Urothelium cell line (cell line): ENCODE measurements at regions not wholly inside any gene's neighbourhood (a gene's known extent, or its start where the extent isn't known, plus 50 kb on each side); places are given as distances from the start of the nearest gene placed in this dataset.

Experiments
- DNase-seq: peaks from one replicate; pipeline ENCODE4 v3.0.0; 2011; ENCODE audit warnings: low spot score, mixed read lengths
- FAIRE-seq: peaks from 2 replicates; lab custom pipeline; 2011; peaks lifted over from hg19 to GRCh38; lab: Jason Lieb, UNC

- no peak for FAIRE-seq
- no peak for DNase-seq
Measured at GRCh38 chr2:30338475-30338874, 107.1 kb downstream of the LBH start.

- no peak for FAIRE-seq
- no peak for DNase-seq
Measured at GRCh38 chr2:30339071-30339470, 107.7 kb downstream of the LBH start.

- DNase-seq, result no peak
- FAIRE-seq, result no peak
Measured at GRCh38 chr2:30341500-30342267, 105.4 kb upstream of the LCLAT1 start.

GRCh38 chr2:30346471-30347169 lies 100.4 kb upstream of the LCLAT1 start:
- DNase-seq, result no peak
- FAIRE-seq, result no peak

GRCh38 chr2:30348825-30349224 lies 98.2 kb upstream of the LCLAT1 start:
- FAIRE-seq, result peak; percentile 53
- DNase-seq, result no peak

- DNase-seq, result no peak
- peak; percentile 53 for FAIRE-seq
Measured at GRCh38 chr2:30349691-30350090, 97.4 kb upstream of the LCLAT1 start.

- FAIRE-seq (no peak), DNase-seq (no peak)
Measured at GRCh38 chr2:30351116-30351515, 95.9 kb upstream of the LCLAT1 start.

- DNase-seq (no peak), FAIRE-seq (no peak)
Measured at GRCh38 chr2:30351949-30352348, 95.1 kb upstream of the LCLAT1 start.

GRCh38 chr2:30354150-30354549 lies 92.9 kb upstream of the LCLAT1 start:
- DNase-seq, result no peak
- no peak for FAIRE-seq

GRCh38 chr2:30354621-30355020 lies 92.4 kb upstream of the LCLAT1 start:
- FAIRE-seq, result no peak

GRCh38 chr2:30355306-30355705 lies 91.7 kb upstream of the LCLAT1 start:
- FAIRE-seq, result no peak
- no peak for DNase-seq

More at GRCh38 chr2:30354621-30355020, 92.4 kb upstream of the LCLAT1 start:
- DNase-seq, result no peak

- DNase-seq, result no peak
- FAIRE-seq, result no peak
Measured at GRCh38 chr2:30356071-30356470, 91.0 kb upstream of the LCLAT1 start.

GRCh38 chr2:30356776-30357175 lies 90.3 kb upstream of the LCLAT1 start:
- no peak for FAIRE-seq
- no peak for DNase-seq

GRCh38 chr2:30358351-30358750 lies 88.7 kb upstream of the LCLAT1 start:
- FAIRE-seq, result no peak
- DNase-seq, result no peak

- FAIRE-seq (no peak), DNase-seq (no peak)
Measured at GRCh38 chr2:30358842-30359241, 88.2 kb upstream of the LCLAT1 start.

- no peak for DNase-seq
- no peak for FAIRE-seq
Measured at GRCh38 chr2:30359644-30360167, 87.3 kb upstream of the LCLAT1 start.

GRCh38 chr2:30361751-30362394 lies 85.2 kb upstream of the LCLAT1 start:
- DNase-seq (no peak), FAIRE-seq (peak; percentile 79)

- DNase-seq (no peak), FAIRE-seq (no peak)
Measured at GRCh38 chr2:30362468-30363081, 84.5 kb upstream of the LCLAT1 start.

GRCh38 chr2:30363406-30363805 lies 83.6 kb upstream of the LCLAT1 start:
- FAIRE-seq (peak; percentile 17), DNase-seq (no peak)

- no peak for DNase-seq
- FAIRE-seq, result no peak
Measured at GRCh38 chr2:30365201-30365600, 81.8 kb upstream of the LCLAT1 start.

- DNase-seq, result peak; percentile 78
- FAIRE-seq, result peak; percentile 56
Measured at GRCh38 chr2:30366199-30366691, 80.8 kb upstream of the LCLAT1 start.
